B cell (primary cell): ENCODE measurements at regions not wholly inside any gene's neighbourhood (a gene's known extent, or its start where the extent isn't known, plus 50 kb on each side); places are given as distances from the start of the nearest gene placed in this dataset.

ENCODE experiments used
- ATAC-seq: fragments of 200-7000 bp; cut with Tn5 transposase; one replicate; pipeline ENCODE4 v1.10.0; 2021; ENCODE audit warnings: low read depth, mild to moderate bottlenecking, moderate number of reproducible peaks, moderate library complexity
- CTCF ChIA-PET: fragments of 350-600 bp; sonication (Branson Sonifier 250); formaldehyde crosslinking; loops from one replicate; lab custom pipeline; 2021; ENCODE audit warnings: antibody characterized with exemption, inconsistent platforms; lab: Charles Lee
- POLR2A ChIA-PET: fragments of 350-600 bp; sonication (Branson Sonifier 250); formaldehyde crosslinking; loops from one replicate; lab custom pipeline; 2021; ENCODE audit warnings: antibody characterized with exemption; lab: Charles Lee
- DNase-seq: peaks from one replicate; pipeline ENCODE4 v3.0.0; 2013
- H2AFZ ChIP-seq: 2 replicates; pipeline ENCODE4 v1.6.1; 2012; ENCODE audit warnings: mild to moderate bottlenecking, low read depth, low read length; ENCODE audit not compliant: insufficient read depth, poor library complexity, severe bottlenecking
- H3K27ac ChIP-seq, 2 donors: 1 replicate in 1 of 2; 2 replicates in 1 of 2; pipeline ENCODE4 v1.5.1; 2012 to 2013; ENCODE audit warnings: low read length in 2 of 2, mild to moderate bottlenecking in 2 of 2, moderate library complexity in 1 of 2
- H3K27me3 ChIP-seq, 4 experiments: fragments of 200-600 bp in 1 of 4; sonication (generic) in 1 of 4; replicated peaks in 1 of 4; 1 replicate in 2 of 4; 2 replicates in 2 of 4; pipeline versions ENCODE4 v1.6.1 to v1.7.0; 2013 to 2016; ENCODE audit warnings: low read length in 3 of 4, mild to moderate bottlenecking in 2 of 4, mixed read lengths in 1 of 4, moderate library complexity in 1 of 4; ENCODE audit not compliant: insufficient read depth in 4 of 4, control insufficient read depth in 3 of 4; ENCODE audit errors: control extremely low read depth in 1 of 4
- H3K36me3 ChIP-seq, 2 experiments: replicated peaks in 1 of 2; 1 replicate in 1 of 2; 2 replicates in 1 of 2; pipeline versions ENCODE4 v1.6.1 to v1.7.1; 2013; ENCODE audit warnings: low read length in 1 of 2; ENCODE audit not compliant: insufficient read depth in 2 of 2, control insufficient read depth in 1 of 2; ENCODE audit errors: control extremely low read depth in 1 of 2, extremely low read depth in 1 of 2
- H3K4me1 ChIP-seq, 2 donors: fragments of 200-600 bp in 1 of 2; sonication (generic) in 1 of 2; 1 replicate in 1 of 2; 2 replicates in 1 of 2; pipeline versions ENCODE4 v1.5.1 to v1.6.1; 2013 to 2017; ENCODE audit warnings: low read length in 2 of 2; ENCODE audit not compliant: control insufficient read depth in 2 of 2, insufficient read depth in 2 of 2
- H3K4me2 ChIP-seq: replicated peaks from 2 replicates; pipeline ENCODE3; 2012; ENCODE audit warnings: mild to moderate bottlenecking, low read depth, low read length; ENCODE audit not compliant: poor library complexity, severe bottlenecking
- H3K4me3 ChIP-seq, 5 experiments: fragments of 200-600 bp in 1 of 5; sonication (generic) in 1 of 5; 1 replicate in 3 of 5; 2 replicates in 2 of 5; pipeline versions ENCODE4 v1.5.1 to v1.7.0; 2011 to 2016; ENCODE audit warnings: low read length in 4 of 5, mild to moderate bottlenecking in 4 of 5, low read depth in 2 of 5, control low read depth in 1 of 5, moderate library complexity in 1 of 5; ENCODE audit not compliant: insufficient read depth in 1 of 5; ENCODE audit errors: control extremely low read depth in 1 of 5, extremely low read depth in 1 of 5
- H3K79me2 ChIP-seq: fragments of 200-600 bp; sonication (generic); one replicate; pipeline ENCODE4 v1.6.0; 2016; ENCODE audit warnings: low read length; ENCODE audit not compliant: control insufficient read depth, insufficient read depth
- H3K9ac ChIP-seq: fragments of 200-600 bp; sonication (generic); 2 replicates; pipeline ENCODE4 v1.6.1; 2017; ENCODE audit warnings: mild to moderate bottlenecking, low read length, moderate library complexity
- H3K9me3 ChIP-seq, 3 donors: one replicate each; pipeline versions ENCODE4 v1.6.1 to v1.7.1; 2013; ENCODE audit warnings: low read length in 2 of 3; ENCODE audit not compliant: control insufficient read depth in 2 of 3, insufficient read depth in 1 of 3; ENCODE audit errors: control extremely low read depth in 1 of 3
- H4K20me1 ChIP-seq: 2 replicates; pipeline ENCODE4 v1.6.0; 2012; ENCODE audit warnings: mild to moderate bottlenecking, low read length; ENCODE audit not compliant: insufficient read depth, control insufficient read depth, poor library complexity, severe bottlenecking
- H3K27ac Mint-ChIP-seq: one replicate; pipeline ENCODE4 v1.8.0; 2021; ENCODE audit warnings: mixed read lengths
- H3K27me3 Mint-ChIP-seq: one replicate; pipeline ENCODE4 v1.8.0; 2021; ENCODE audit warnings: mixed read lengths
- H3K4me1 Mint-ChIP-seq: one replicate; pipeline ENCODE4 v1.8.0; 2021; ENCODE audit warnings: mixed read lengths
- H3K4me3 Mint-ChIP-seq: one replicate; pipeline ENCODE4 v1.8.0; 2021; ENCODE audit warnings: mixed read lengths
- H3K9me3 Mint-ChIP-seq: one replicate; pipeline ENCODE4 v1.8.0; 2022; ENCODE audit warnings: mixed read lengths; ENCODE audit not compliant: insufficient read depth
- CTCF ChIP-seq: fragments of 200-600 bp; IDR thresholded peaks from one replicate; pipeline ENCODE4 v1.8.0; 2022; ENCODE audit warnings: antibody characterized with exemption, mild to moderate bottlenecking
- EZH2 ChIP-seq: IDR thresholded peaks from 2 replicates; pipeline ENCODE4 v1.6.1; 2012; ENCODE audit warnings: borderline replicate concordance, low read depth, mild to moderate bottlenecking, moderate library complexity, low read length; ENCODE audit not compliant: insufficient read depth, poor library complexity, severe bottlenecking
- WGBS: methylation state at CpG from one replicate; pipeline ENCODE4 v1.1.5; 2013; ENCODE audit warnings: missing lambda C conversion rate; ENCODE audit not compliant: insufficient coverage; 5-methylcytosine and 5-hydroxymethylcytosine counted together
- intact Hi-C: fragments of 100-400 bp; cut with micrococcal nuclease; formaldehyde crosslinking; loops from one replicate; pipeline ENCODE4 v1.10.0; 2022

- no peaks in the 10 kb centered on the region for H3K9me3 Mint-ChIP-seq
- intact Hi-C loops = no loop called here
- no peaks in the 10 kb centered on the region for H3K4me1 Mint-ChIP-seq
- DNase-seq = no peak
- H4K20me1 ChIP-seq = no peaks in the 10 kb centered on the region
- ChIA-PET CTCF (no interaction called here), POLR2A (no interaction called here)
- H3K27me3 ChIP-seq = peaks cover 0 to 4% (median 0%) of the 10 kb centered on the region in 4 experiments
- ATAC-seq = no peak
- no peak overlapping the region for H2AFZ ChIP-seq
- 82% methylated on average over 10 of the region's 14 CpGs for WGBS
- no peaks in the 10 kb centered on the region for H3K79me2 ChIP-seq
- H3K27ac ChIP-seq = no peak overlapping the region
- no peak overlapping the region for H3K4me2 ChIP-seq
- no peaks in the 10 kb centered on the region for H3K9me3 ChIP-seq
- H3K4me3 ChIP-seq = no peak overlapping the region
- peaks cover 3% of the 10 kb centered on the region for H3K27me3 Mint-ChIP-seq
- TF ChIP-seq EZH2 (no peak), CTCF (no peak)
- H3K27ac Mint-ChIP-seq = no peak overlapping the region
- no peaks in the 10 kb centered on the region for H3K4me1 ChIP-seq
- no peaks in the 10 kb centered on the region for H3K36me3 ChIP-seq
- no peak overlapping the region for H3K4me3 Mint-ChIP-seq
- H3K9ac ChIP-seq = no peak overlapping the region
These were observed 255.6 kb downstream of the PREX1 start for GRCh38 chr20:48571949-48572847.

- Histone ChIP-seq H2AFZ (no peak overlapping the region), H3K4me1 (no peaks in the 10 kb centered on the region), H3K36me3 (no peaks in the 10 kb centered on the region), H3K27ac (no peak overlapping the region), H3K27me3 (peaks cover 0 to 4% (median 0%) of the 10 kb centered on the region in 4 experiments), H4K20me1 (no peaks in the 10 kb centered on the region), H3K79me2 (no peaks in the 10 kb centered on the region), H3K9ac (no peak overlapping the region), H3K4me2 (no peak overlapping the region), H3K4me3 (no peak overlapping the region), H3K9me3 (peaks cover 0 to 10% (median 1%) of the 10 kb centered on the region in 3 donors)
- ATAC-seq = no peak
- DNase-seq = no peak
- ChIA-PET POLR2A (no interaction called here), CTCF (interaction anchor here (0.6 kb wide), 1 partner anchor 1277 kb away, joined by 3 read pairs; no protein-coding TSS in a partner anchor)
- Mint-ChIP-seq H3K4me1 (no peaks in the 10 kb centered on the region), H3K4me3 (no peak overlapping the region), H3K27ac (no peak overlapping the region), H3K27me3 (peaks cover 9% of the 10 kb centered on the region), H3K9me3 (no peaks in the 10 kb centered on the region)
- WGBS = 83% methylated on average over 3 of the region's 9 CpGs
- no peak for TF ChIP-seq CTCF
- no peak for TF ChIP-seq EZH2
- intact Hi-C loops = no loop called here
These were observed 258.1 kb downstream of the PREX1 start for GRCh38 chr20:48569679-48570078.
